T-helper 1 cell treated with Interleukin-12 subunit alpha and Interleukin-12 subunit beta and Interleukin-4 antibody, amounts not matched to agents 30 μg/mL and 1 μg/mL, for 36 hours (primary cell): ENCODE measurements at regions not wholly inside any gene's neighbourhood (a gene's known extent, or its start where the extent isn't known, plus 50 kb on each side); places are given as distances from the start of the nearest gene placed in this dataset.
"Not testable (repeated sequence)": the region's sequence is repeated elsewhere in the genome, so short reads cannot be mapped to it uniquely, and the experiment has no call there.

ENCODE experiments used
- H3K27ac Mint-ChIP-seq: one replicate; pipeline ENCODE4 v1.8.0; 2021; ENCODE audit warnings: mild to moderate bottlenecking, mixed read lengths
- H3K27me3 Mint-ChIP-seq: one replicate; pipeline ENCODE4 v1.8.0; 2021; ENCODE audit warnings: low read depth, mixed read lengths
- H3K36me3 Mint-ChIP-seq: one replicate; pipeline ENCODE4 v1.8.0; 2021; ENCODE audit warnings: low read depth, mixed read lengths
- H3K4me1 Mint-ChIP-seq: one replicate; pipeline ENCODE4 v1.8.0; 2021; ENCODE audit warnings: low read depth, mixed read lengths
- H3K4me3 Mint-ChIP-seq: one replicate; pipeline ENCODE4 v1.8.0; 2021; ENCODE audit warnings: mild to moderate bottlenecking, moderate library complexity, mixed read lengths
- H3K9me3 Mint-ChIP-seq: one replicate; pipeline ENCODE4 v1.8.0; 2021; ENCODE audit warnings: mixed read lengths

DNA sequence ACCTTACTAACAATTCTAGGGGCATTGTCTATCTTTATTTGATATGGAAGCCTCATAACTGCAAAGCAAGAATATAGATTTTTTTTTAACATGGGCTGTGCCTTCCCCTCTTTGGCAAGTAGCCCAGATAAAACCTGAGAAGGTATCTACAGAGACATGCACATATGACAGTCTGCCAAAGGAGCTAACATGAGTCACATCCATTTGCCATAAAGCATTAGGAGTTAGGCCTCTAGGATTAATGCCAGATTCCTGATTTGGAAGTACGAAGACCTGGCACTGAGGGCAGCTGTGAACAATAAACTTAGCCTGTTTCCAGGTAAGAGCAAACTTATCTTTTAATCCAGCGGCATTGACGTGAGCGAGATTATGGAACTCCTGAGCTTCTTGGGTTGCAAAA is 808.7 kb downstream of the SLC6A15 start:
- not testable (repeated sequence) for H3K36me3 Mint-ChIP-seq, H3K4me3 Mint-ChIP-seq, H3K4me1 Mint-ChIP-seq, H3K27me3 Mint-ChIP-seq, H3K27ac Mint-ChIP-seq
- H3K9me3 Mint-ChIP-seq, result peaks cover 58% of the 10 kb centered on the region

DNA sequence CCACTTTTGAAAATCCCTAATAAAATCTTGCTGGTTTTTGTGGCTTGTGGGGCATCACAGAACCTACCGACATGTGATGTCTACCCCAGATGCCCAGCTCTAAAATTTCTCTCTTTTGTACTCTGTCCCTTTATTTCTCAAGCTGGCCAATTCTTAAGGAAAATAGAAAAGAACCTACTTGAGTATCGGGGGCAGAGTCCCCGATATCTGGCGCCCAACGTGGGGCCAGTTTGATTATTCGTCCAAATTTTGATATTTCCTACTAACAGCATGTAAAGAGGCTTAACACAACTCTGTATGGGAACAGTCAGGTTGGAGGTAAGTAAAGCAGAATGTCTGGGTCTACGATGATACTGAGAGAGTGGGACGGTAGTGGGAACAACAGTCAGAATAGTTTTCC is 810.6 kb downstream of the SLC6A15 start:
- peaks cover 52% of the 10 kb centered on the region for H3K9me3 Mint-ChIP-seq
- H3K36me3 Mint-ChIP-seq, H3K4me1 Mint-ChIP-seq, H3K4me3 Mint-ChIP-seq, H3K27me3 Mint-ChIP-seq, H3K27ac Mint-ChIP-seq: not testable (repeated sequence)

DNA sequence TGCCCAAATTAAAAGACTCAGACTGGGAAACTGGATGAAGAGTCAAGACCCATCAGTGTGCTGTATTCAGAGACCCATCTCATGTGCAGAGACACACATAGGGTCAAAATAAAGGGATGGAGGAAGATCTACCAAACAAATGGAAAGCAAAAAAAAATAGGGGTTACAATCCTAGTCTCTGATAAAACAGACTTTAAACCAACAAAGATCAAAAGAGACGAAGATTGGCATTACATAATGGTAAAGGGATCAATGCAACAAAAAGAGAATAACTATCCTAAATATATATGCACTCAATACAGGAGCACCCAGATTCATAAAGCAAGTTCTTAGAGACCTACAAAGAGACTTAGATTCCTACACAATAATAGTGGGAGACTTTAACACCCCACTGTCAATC is 813.0 kb downstream of the SLC6A15 start:
- not testable (repeated sequence) for H3K27ac Mint-ChIP-seq, H3K4me3 Mint-ChIP-seq, H3K36me3 Mint-ChIP-seq, H3K4me1 Mint-ChIP-seq, H3K27me3 Mint-ChIP-seq
- peaks cover 53% of the 10 kb centered on the region for H3K9me3 Mint-ChIP-seq

- no peak overlapping the region for H3K4me3 Mint-ChIP-seq
- peaks cover 4% of the 10 kb centered on the region for H3K9me3 Mint-ChIP-seq
- H3K36me3 Mint-ChIP-seq, result no peaks in the 10 kb centered on the region
- no peak overlapping the region for H3K27ac Mint-ChIP-seq
- no peaks in the 10 kb centered on the region for H3K27me3 Mint-ChIP-seq
- H3K4me1 Mint-ChIP-seq, result no peaks in the 10 kb centered on the region
These were observed 820.9 kb downstream of the SLC6A15 start for GRCh38 chr12:84091651-84092050.

DNA sequence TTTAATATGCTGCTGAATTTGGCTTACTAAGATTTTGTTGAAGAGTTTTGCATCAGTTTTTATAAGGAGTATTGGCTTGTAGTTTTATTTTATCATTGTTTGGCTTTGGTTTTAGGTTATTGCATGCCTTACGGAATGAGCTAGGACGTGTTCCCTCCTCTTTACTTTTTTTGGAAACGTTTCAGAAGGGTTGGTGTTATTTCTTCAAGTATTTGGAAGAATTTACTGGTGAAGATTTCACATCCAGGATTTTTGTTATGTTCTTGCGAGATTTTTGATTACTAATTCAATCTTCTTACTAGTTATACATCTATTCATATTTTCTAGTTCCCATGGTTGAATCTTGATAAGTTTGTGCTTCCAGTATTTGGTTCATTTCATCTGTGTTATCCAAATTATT is 823.2 kb downstream of the SLC6A15 start:
- no peaks in the 10 kb centered on the region for H3K27me3 Mint-ChIP-seq
- H3K27ac Mint-ChIP-seq, result no peak overlapping the region
- H3K4me1 Mint-ChIP-seq, result no peaks in the 10 kb centered on the region
- H3K9me3 Mint-ChIP-seq, result no peaks in the 10 kb centered on the region
- no peaks in the 10 kb centered on the region for H3K36me3 Mint-ChIP-seq
- no peak overlapping the region for H3K4me3 Mint-ChIP-seq

GRCh38 chr12:84085046-84085445 is 827.6 kb downstream of the SLC6A15 start:
- Mint-ChIP-seq H3K4me3 (no peak overlapping the region), H3K9me3 (no peaks in the 10 kb centered on the region), H3K27me3 (no peaks in the 10 kb centered on the region), H3K4me1 (no peaks in the 10 kb centered on the region), H3K27ac (no peak overlapping the region), H3K36me3 (no peaks in the 10 kb centered on the region)

- H3K27ac Mint-ChIP-seq, result no peak overlapping the region
- H3K4me3 Mint-ChIP-seq, result no peak overlapping the region
- H3K4me1 Mint-ChIP-seq, result no peaks in the 10 kb centered on the region
- H3K9me3 Mint-ChIP-seq, result peaks cover 3% of the 10 kb centered on the region
- no peaks in the 10 kb centered on the region for H3K27me3 Mint-ChIP-seq
- H3K36me3 Mint-ChIP-seq, result no peaks in the 10 kb centered on the region
These were observed 833.0 kb downstream of the SLC6A15 start for GRCh38 chr12:84079626-84080025.

- H3K27me3 Mint-ChIP-seq, result no peaks in the 10 kb centered on the region
- H3K36me3 Mint-ChIP-seq, result no peaks in the 10 kb centered on the region
- H3K4me3 Mint-ChIP-seq, result no peak overlapping the region
- peaks cover 3% of the 10 kb centered on the region for H3K9me3 Mint-ChIP-seq
- H3K4me1 Mint-ChIP-seq, result no peaks in the 10 kb centered on the region
- no peak overlapping the region for H3K27ac Mint-ChIP-seq
These were observed 834.9 kb downstream of the SLC6A15 start for GRCh38 chr12:84077679-84078078.

- peaks cover 3% of the 10 kb centered on the region for H3K9me3 Mint-ChIP-seq
- H3K27me3 Mint-ChIP-seq, result no peaks in the 10 kb centered on the region
- no peaks in the 10 kb centered on the region for H3K4me1 Mint-ChIP-seq
- no peaks in the 10 kb centered on the region for H3K36me3 Mint-ChIP-seq
- no peak overlapping the region for H3K4me3 Mint-ChIP-seq
- no peak overlapping the region for H3K27ac Mint-ChIP-seq
These were observed 836.6 kb downstream of the SLC6A15 start for GRCh38 chr12:84075991-84076390.

GRCh38 chr12:84073401-84073800 is 839.2 kb downstream of the SLC6A15 start:
- H3K9me3 Mint-ChIP-seq, result peaks cover 3% of the 10 kb centered on the region
- no peak overlapping the region for H3K4me3 Mint-ChIP-seq
- H3K4me1 Mint-ChIP-seq, result no peaks in the 10 kb centered on the region
- no peak overlapping the region for H3K27ac Mint-ChIP-seq
- no peaks in the 10 kb centered on the region for H3K27me3 Mint-ChIP-seq
- H3K36me3 Mint-ChIP-seq, result no peaks in the 10 kb centered on the region

DNA sequence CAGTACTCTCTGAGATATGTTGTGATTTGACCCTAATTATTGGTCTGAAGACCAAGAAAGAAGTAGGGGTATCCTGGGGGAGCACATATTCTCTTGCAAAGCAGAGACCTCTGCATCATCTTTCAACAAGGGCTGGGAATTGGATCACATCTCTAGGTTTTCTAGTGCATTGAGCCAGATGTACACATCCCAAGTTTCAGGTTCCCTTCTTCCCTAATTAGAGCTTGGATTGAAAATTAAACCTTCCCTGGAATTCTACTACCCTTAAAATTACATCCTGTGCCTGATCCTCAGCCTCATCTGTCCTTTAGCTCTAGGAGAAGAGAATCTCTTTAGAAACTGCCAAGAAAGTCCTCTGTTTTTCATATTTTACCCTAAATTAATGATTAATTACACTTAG is 839.6 kb downstream of the SLC6A15 start:
- Mint-ChIP-seq H3K36me3 (no peaks in the 10 kb centered on the region), H3K27ac (no peak overlapping the region), H3K4me3 (no peak overlapping the region), H3K9me3 (peaks cover under 1% of the 10 kb centered on the region), H3K27me3 (no peaks in the 10 kb centered on the region), H3K4me1 (no peaks in the 10 kb centered on the region)

DNA sequence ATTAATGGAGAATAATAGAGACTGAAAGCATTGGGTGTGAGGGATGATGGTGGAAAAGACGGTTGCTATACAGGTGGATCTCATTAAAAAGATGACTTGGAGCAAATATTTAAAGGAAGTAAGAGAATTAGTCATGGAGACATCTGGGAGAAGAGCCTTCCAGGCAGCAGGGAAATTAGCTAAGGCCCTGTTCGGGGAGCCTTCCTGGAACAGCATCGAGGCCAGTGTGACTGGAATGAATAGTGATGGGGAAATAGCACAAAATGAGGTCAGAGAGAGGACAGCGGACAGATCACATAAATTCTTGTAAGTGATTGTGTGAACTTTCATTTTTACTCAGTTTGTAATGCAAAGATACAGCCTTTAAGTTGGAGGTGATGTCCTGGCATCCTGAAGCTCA is 842.3 kb downstream of the SLC6A15 start:
- no peaks in the 10 kb centered on the region for H3K36me3 Mint-ChIP-seq
- H3K4me3 Mint-ChIP-seq, result no peak overlapping the region
- H3K9me3 Mint-ChIP-seq, result no peaks in the 10 kb centered on the region
- H3K4me1 Mint-ChIP-seq, result no peaks in the 10 kb centered on the region
- H3K27me3 Mint-ChIP-seq, result no peaks in the 10 kb centered on the region
- no peak overlapping the region for H3K27ac Mint-ChIP-seq

- Mint-ChIP-seq H3K4me1 (no peaks in the 10 kb centered on the region), H3K36me3 (no peaks in the 10 kb centered on the region), H3K27ac (no peak overlapping the region), H3K9me3 (no peaks in the 10 kb centered on the region), H3K27me3 (no peaks in the 10 kb centered on the region), H3K4me3 (no peak overlapping the region)
These were observed 842.9 kb downstream of the SLC6A15 start for GRCh38 chr12:84069699-84070098.

GRCh38 chr12:84069198-84069597 is 843.4 kb downstream of the SLC6A15 start:
- H3K9me3 Mint-ChIP-seq, result no peaks in the 10 kb centered on the region
- H3K27me3 Mint-ChIP-seq, result no peaks in the 10 kb centered on the region
- no peak overlapping the region for H3K4me3 Mint-ChIP-seq
- no peaks in the 10 kb centered on the region for H3K4me1 Mint-ChIP-seq
- no peaks in the 10 kb centered on the region for H3K36me3 Mint-ChIP-seq
- H3K27ac Mint-ChIP-seq, result no peak overlapping the region

GRCh38 chr12:84058136-84058535 is 854.5 kb downstream of the SLC6A15 start:
- no peaks in the 10 kb centered on the region for H3K36me3 Mint-ChIP-seq
- H3K4me3 Mint-ChIP-seq, result no peak overlapping the region
- no peak overlapping the region for H3K27ac Mint-ChIP-seq
- peaks cover 7% of the 10 kb centered on the region for H3K9me3 Mint-ChIP-seq
- no peaks in the 10 kb centered on the region for H3K4me1 Mint-ChIP-seq
- H3K27me3 Mint-ChIP-seq, result no peaks in the 10 kb centered on the region

DNA sequence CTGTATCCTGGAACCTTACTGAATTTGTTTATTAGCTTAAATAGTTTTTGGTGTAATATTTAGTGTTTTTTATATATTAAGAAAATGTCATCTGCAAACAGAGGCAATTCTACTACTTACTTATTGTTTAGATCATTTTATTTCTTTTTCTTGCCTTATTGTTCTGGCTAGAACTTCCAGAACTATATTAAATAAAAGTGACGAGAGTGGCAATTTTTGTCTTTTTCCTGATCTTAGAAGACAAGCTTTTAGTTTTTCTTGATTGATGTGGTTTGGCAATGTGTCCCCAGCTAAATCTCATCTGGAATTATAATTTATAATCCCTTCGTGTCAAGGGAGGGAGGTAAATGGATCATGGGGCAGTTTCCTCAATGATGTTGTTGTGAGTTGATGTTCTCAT is 857.8 kb downstream of the SLC6A15 start:
- H3K36me3 Mint-ChIP-seq, result no peaks in the 10 kb centered on the region
- no peaks in the 10 kb centered on the region for H3K4me1 Mint-ChIP-seq
- no peak overlapping the region for H3K27ac Mint-ChIP-seq
- peaks cover 7% of the 10 kb centered on the region for H3K9me3 Mint-ChIP-seq
- H3K27me3 Mint-ChIP-seq, result no peaks in the 10 kb centered on the region
- no peak overlapping the region for H3K4me3 Mint-ChIP-seq
